Breast epithelium (tissue), 3 donors: ENCODE measurements at regions not wholly inside any gene's neighbourhood (a gene's known extent, or its start where the extent isn't known, plus 50 kb on each side); places are given as distances from the start of the nearest gene placed in this dataset.

Experiments used
- POLR2A ChIP-seq: fragments of 450-650 bp; IDR thresholded peaks from one replicate; pipeline ENCODE4 v1.6.1; 2016; ENCODE audit warnings: antibody characterized with exemption, mild to moderate bottlenecking, moderate library complexity
- POLR2AphosphoS5 ChIP-seq, 3 donors: sonication (generic); formaldehyde crosslinking; IDR thresholded peaks; one replicate each; pipeline ENCODE4 v1.6.1; 2017; ENCODE audit warnings: antibody characterized with exemption in 3 of 3
- TF ChIP-seq, protein P1 (sequence below), 3 donors: fragments of 450-650 bp; IDR thresholded peaks; one replicate each; pipeline ENCODE4 v1.5.1; 2016 to 2017; ENCODE audit warnings: antibody characterized with exemption in 3 of 3, mild to moderate bottlenecking in 3 of 3, moderate library complexity in 3 of 3

DNA sequence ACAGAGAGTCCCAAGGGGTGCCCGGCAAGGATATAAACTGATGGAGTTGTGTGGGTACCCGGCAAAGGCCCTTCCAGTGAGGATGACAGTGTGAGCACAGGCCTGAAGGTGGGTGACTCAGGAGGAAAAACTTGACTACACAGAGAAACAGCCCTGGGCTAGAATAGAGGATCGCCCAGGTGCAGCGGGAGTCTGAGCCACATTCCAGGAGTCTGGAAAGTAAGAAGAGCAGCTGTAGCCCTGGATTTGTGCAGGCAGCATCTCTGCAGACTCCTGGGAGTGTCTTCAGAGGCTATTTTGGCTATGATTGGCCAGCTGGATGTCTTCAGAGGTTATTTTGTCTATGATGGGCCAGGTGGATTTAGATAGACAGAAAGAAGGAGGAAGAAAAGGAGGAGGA is 367.6 kb upstream of the MKI67 start:
- TF ChIP-seq, protein P1, sequence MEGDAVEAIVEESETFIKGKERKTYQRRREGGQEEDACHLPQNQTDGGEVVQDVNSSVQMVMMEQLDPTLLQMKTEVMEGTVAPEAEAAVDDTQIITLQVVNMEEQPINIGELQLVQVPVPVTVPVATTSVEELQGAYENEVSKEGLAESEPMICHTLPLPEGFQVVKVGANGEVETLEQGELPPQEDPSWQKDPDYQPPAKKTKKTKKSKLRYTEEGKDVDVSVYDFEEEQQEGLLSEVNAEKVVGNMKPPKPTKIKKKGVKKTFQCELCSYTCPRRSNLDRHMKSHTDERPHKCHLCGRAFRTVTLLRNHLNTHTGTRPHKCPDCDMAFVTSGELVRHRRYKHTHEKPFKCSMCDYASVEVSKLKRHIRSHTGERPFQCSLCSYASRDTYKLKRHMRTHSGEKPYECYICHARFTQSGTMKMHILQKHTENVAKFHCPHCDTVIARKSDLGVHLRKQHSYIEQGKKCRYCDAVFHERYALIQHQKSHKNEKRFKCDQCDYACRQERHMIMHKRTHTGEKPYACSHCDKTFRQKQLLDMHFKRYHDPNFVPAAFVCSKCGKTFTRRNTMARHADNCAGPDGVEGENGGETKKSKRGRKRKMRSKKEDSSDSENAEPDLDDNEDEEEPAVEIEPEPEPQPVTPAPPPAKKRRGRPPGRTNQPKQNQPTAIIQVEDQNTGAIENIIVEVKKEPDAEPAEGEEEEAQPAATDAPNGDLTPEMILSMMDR (IDR thresholded peaks at IDR 0.05) = no peak
- TF ChIP-seq POLR2A (no peak), POLR2AphosphoS5 (IDR thresholded peaks at IDR 0.05) (no peak)
